Stimulated activated CD4-positive, alpha-beta T cell treated with anti-CD3 and anti-CD28 coated beads, Interleukin-4, amount 100 ng/mL, for 48 hours (primary cell): ENCODE measurements at regions not wholly inside any gene's neighbourhood (a gene's known extent, or its start where the extent isn't known, plus 50 kb on each side); places are given as distances from the start of the nearest gene placed in this dataset.
"Not testable (repeated sequence)": the region's sequence is repeated elsewhere in the genome, so short reads cannot be mapped to it uniquely, and the experiment has no call there.

Experiments
- DNase-seq, 2 donors: peaks; one replicate each; pipeline ENCODE4 v3.0.0-alpha.2; 2020; ENCODE audit warnings: low read depth in 2 of 2

DNA sequence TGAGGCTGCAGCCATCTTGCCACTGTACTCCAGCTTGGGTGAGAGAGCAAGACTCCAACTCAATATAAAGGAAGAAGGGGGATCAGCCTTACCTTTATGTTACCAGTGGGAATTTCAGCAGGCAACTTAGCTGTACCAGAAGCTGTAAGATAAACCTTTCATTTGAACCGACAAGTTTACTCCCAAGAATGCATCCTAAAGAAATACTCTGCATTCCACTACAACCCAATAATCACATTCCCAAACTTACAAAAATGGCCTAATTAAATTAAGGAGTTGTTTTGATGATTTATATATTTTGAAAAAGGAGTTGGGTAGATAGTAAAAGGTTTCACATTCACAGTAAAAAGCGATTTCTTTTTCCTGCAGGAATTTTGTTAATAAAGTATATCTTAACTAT is 241.4 kb downstream of the TTC8 start:
- no peak for DNase-seq

DNA sequence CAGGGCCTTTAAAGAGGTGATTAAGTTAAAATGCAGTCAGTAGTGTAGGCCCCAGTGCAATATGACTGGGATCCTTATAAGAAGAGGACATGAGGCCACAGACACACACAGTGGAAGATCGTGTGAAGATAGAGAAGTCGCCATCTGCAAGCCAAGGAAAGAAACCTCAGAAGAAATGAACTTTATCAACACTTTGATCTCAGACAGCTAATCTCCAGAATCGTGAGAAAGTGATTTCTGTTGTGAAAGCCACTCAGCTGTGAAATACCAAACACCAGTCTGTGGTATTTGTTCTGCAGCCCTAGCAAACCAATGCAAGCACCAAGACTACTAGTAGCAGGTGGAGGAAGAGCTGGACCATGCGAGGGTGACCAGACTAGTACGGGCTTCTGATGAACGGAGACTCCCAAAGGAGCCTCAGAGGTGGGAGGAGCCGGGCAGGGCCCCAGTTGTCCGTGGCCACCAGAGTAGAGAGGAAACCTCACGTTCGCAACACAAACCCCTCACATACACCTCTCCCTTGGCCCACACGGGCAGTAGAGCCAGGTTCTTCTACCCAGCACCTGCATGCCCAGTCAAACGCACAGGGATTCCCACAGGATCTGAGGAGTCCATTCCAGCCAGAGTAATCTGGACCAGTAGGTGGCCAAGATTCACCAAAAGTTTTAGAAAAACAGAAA is 243.0 kb downstream of the TTC8 start:
- DNase-seq: no peak

DNA sequence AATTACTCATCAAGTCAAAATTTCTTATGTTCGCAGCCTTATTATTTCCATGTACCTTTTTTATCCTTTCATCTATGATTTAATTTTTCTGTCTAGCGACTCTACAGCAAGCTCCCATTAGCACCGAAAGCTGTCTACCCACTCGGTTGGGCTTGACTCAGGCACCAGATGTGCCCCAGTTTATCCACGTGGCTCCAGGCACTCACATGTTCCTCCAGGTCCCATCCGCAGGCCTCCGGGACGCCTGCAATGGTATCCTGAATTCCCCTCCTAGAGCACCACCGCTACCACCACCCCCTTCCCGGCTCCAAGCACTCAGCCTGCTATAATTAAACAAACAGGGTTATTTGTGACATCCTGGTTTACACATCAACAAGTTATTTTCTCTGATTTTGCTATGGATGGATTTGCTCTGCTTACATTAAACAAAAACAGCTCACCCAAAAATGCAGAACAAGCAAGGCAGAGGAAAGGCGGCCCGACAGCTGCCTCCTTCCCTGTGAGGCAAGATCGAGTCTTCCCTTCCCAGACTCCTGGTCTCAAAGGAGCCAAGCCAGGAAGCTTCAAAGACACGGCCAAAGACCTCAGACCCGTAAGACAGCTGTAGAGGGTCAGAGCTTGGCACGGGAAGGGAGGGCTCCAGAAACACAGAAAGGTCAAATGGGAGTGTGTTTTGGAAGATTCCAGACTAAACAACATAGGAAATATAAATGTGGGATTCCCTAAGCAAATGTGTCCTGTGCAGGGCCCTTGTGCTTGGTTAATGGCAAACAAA is 253.8 kb downstream of the TTC8 start:
- DNase-seq: no peak

DNA sequence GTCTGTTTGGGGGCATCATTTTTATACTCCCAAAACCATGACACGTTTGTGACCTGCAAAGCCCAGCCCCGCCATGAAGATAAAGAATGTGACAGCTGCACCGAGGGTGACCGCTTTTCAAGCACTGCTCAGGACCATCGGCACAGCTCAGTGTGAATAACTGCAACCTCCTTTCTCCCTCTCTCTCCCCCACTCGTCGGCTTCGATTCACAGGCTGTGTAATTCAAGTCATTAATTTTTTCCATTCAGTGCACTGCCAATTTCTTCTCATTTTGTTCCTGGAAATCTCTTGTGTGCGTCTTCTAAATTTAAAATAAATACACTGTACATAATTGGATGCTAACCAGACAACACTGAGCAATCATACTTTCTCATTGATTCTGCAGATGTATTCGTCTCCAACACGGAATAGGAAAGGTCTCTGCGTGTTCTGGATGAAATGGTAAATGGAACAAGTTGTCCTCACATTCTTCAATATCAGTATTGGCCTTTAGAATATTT is 260.8 kb downstream of the TTC8 start:
- DNase-seq: no peak

DNA sequence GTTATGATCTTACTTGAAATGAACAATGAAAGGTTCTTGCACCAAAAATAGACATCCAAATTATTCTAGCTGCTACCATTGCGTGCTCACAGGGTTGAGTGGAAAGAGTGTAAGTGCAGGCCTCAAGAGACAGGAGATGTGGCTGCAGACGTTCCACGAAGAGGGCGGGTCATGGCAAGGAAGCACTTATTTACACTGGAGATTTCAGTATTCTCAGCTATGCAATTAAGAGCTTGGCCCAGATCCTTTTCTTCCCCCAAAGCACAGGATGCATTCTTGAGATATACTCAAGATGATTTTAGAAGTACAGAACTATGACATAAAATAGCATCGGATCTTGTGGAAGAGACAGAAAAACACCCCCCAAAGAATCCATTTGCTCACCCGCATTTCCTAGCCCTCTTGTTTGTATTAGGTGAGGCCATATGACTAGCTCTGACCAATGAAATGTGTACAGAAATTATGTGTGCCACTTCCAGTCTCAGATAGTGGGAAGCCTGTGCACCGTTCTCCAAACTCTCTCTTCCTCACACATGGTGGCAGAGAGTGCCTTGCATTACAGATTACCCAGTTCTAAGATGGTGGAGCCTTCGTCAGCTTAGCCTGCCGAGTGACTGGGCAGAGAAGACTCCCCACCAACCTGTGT is 261.4 kb downstream of the TTC8 start:
- no peak for DNase-seq

DNA sequence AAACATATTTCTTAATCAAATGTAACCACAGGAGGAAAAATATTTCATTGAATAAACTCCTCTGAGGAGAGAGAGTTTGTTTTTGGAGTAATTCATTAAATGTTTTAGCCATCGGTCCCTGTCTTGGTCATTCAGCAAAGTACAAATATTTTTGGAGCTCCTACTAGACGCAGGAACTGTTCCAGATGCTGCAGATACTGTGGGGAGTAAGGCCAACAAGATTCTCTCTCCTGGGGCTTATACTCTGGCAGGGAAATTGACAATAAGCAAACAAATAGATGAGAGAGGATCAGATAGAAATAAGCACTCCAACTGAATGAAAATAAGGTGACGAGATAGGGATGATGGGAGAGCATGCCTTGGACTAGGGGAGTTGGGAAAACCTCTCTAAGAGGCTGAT is 264.1 kb downstream of the TTC8 start:
- DNase-seq: no peak

DNA sequence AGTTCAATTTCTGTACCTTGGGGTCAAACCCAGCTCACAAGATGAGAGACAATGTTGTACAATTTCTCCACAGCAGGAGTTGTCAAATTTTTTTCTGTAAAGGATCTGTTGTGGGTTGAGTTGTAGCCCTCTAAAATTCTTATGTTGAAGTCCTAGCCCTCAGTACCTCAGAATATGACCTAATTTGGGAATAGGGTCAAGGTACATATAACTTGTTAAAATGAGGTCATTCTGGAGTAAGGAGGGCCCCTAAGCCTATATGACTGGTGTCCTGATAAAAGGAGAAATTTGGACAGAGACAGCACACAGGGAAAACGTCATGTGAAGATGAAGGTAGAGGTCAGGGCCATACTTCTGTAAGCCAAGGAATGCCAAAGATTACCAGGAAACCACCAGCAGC is 264.9 kb downstream of the TTC8 start:
- DNase-seq: no peak

DNA sequence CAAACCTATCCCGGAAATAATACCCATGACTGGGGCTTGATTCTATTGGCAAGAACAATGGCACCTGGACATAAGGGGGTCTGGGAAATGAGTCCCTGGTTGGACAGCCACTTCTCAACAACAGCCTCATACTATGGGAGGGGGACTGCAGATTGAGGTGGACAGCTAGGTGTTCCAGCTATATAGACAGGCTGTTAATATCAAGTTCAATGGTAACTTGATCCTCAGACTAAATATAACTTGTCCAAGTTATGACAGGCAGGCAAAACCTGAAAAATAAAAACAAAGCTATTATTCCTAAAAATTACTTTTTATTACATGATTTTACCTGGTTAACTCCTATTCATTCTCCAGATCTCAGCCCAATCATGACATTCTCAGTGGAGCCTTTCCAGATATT is 267.3 kb downstream of the TTC8 start:
- no peak for DNase-seq

DNA sequence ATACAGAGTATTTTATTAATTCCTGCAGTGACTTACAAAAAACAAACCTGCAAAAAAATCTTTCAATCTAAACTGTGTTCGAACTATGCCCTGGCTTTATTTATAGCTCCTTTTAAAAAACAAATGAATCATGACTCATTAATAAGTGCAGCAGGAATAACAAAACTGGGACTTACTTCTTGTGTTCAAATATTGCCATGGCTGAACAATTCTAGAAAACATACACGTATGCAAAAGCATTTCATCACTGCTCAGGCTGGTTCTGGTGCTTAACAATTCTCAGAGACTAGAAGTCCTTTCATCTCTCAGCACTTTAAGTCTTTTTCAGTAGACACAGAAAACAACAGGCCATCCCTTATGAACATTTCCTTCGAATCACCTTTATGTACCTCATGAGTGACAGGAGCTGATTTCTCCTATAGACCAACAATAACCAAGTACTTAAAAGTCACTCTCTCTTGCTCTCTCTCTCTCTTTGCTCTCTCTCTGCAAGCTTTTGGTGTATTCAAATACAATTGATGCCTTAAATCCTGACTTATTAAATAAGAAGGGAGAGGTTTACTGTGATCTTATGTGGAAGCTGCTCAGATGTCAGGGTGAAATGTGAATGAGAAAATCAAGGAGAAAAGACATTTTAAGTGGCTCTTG is 268.8 kb downstream of the TTC8 start:
- no peak for DNase-seq

DNA sequence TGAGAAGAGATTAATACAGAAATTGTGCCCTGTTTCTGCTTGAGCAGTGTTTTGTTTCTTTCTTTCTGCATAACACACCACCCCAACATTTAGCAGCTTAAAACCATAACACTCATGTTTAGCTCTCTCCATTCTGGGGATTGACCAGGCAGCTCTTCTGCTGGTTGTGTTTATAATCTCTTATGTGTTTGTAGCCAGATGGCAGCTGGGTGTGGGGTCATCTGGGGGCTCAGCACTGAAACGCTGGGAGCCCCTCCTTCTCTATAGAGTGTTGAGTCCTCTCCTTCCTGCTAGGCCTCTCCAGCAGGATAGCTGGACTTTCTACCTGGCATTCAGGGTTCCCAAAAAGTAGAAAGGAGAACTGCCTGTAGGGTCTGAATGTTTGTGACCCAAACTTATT is 270.6 kb downstream of the TTC8 start:
- DNase-seq: no peak

DNA sequence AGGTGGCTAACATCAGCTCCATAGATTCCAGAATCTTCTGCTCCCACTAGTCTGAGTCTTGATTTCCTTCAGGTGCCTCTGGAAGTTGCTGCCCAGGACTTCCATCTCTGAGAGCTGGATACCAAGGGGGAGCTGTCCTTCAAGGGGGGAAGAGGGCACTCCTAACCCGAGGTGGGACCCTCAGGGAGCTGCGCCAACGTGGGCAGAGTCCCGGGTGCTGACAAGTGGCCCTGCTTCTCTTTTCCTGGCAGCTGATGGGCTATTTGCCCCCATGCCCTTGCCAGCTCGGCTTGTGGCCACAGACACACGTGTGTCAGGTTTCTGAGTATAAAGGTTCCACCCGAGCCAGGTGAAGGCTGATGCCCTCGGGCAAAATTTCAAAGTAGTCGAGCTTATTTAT is 272.5 kb downstream of the TTC8 start:
- DNase-seq: no peak

DNA sequence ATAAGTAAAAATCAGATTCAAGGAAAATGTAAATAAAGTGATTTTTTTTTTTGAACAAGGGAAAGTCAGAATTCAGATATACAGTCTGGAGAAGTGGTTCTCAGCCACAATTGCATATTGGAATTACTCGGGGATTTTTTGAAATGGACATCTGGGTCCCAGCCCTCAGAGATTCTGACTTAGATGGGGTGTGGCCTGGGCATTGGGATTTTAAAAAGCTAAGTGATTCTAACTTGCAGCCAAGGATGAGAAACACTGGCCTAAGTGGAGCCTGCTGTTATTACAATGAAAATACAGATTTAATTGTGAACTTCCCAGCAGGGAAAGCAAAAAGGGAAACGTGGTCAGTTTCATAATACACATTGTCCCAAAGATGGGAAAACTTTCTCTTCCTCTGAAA is 273.8 kb downstream of the TTC8 start:
- DNase-seq: no peak

DNA sequence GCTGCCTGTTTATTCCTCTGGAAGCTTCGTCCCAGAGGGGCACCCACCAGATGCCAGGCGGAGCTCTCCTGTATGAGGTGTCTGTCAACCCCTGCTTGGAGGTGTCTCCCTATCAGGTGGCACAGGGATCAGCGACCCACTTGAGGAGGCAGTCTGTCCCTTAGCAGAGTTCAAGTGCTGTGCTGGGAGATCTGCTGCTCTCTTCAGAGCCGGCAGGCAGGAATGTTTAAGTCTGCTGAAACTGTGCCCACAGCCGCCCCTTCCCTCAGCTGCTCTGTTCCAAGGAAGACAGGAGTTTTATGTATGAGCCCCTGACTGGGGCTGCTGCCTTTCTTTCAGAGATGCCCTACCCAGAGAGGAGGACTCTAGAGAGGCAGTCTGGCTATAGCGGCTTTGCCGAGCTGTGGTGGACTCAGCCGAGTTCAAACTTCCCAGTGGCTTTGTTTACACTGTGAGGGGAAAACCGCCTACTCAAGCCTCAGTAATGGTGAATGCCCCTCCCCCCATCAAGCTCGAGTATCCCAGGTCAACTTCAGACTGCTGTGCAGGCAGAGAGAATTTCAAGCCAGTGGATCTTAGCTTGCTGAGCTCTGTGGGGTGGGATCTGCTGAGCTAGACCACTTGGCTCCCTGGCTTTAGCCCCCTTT is 279.8 kb downstream of the TTC8 start:
- not testable (repeated sequence) for DNase-seq

DNA sequence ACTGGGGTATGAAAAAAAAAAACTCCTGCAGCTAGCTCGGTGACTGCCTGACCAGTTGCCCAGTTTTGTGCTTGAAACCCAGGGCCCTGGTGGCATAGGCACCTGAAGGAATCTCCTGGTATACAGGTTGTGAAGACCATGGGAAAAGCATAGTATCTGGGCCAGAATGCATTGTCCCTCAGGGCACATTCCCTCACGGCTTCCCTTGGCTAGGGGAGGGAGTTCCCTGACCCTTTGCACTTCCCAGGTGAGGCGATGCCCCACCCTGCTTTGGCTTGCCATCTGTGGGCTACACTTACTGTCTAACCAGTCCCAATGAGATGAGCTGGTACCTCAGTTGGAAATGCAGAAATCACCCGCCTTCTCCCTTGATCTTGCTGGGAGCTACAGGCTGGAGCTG is 280.4 kb downstream of the TTC8 start:
- DNase-seq: not testable (repeated sequence)
